Right kidney (tissue), 1 donor: ENCODE measurements at regions not wholly inside any gene's neighbourhood (a gene's known extent, or its start where the extent isn't known, plus 50 kb on each side); places are given as distances from the start of the nearest gene placed in this dataset.
A peak's percentile ranks its signal among the peaks of the same experiment; 100 is the strongest.

ENCODE experiments used
- DNase-seq: peaks from one replicate; pipeline ENCODE4 v3.0.0-alpha.2; 2016

DNA sequence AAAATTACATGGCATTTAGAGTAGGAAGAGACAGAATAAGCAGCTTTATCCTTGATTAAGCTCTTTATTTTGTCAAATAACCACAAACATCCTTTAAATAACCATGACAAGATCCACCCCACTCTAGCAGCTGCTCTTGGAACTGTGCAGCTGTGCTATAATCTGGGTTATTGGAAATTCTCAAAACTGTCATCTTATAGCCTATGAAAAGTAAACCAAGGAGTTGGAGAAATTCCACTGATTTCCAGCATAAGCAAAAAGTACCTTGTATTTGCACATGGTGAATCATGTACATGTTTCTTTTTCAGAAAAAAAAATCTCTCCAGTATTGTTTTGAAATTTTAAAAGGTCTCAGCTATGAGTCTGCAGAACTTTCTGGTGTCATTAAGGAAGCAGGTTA, 88.8 kb upstream of the ABI3BP start:
- DNase-seq = no peak

- no peak for DNase-seq
These were observed 88.2 kb upstream of the ABI3BP start for GRCh38 chr3:101081446-101081845.

DNA sequence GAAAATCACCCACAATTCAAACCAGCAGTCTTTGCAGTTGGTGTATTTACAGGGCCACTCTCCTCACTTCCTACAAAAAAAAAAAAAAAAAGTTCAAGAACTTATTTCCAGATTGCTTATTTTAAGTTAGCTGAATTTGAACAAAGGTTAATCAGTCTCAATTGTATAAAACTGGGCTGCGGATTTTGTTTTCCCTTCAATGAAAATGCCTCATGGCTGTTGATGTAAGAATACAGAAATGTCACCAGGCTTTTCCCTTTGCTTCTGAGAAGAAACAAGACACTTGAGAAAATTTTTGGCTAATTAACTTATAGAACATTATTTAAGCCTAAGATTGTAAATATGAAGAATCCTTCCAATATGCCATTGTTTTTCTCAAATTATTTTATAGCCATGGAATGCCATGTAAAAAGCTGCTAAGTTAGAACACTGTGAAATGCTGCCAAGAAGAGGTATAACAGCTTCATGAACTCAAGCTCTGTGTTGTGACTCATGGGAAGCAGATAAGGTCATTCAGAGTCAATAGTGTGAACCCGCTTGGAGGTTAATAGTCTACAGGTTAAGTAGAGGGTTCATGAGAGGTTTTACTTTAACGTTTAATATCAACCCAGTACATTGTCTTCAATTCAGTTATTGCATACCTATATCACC, 84.3 kb upstream of the ABI3BP start:
- no peak for DNase-seq

DNA sequence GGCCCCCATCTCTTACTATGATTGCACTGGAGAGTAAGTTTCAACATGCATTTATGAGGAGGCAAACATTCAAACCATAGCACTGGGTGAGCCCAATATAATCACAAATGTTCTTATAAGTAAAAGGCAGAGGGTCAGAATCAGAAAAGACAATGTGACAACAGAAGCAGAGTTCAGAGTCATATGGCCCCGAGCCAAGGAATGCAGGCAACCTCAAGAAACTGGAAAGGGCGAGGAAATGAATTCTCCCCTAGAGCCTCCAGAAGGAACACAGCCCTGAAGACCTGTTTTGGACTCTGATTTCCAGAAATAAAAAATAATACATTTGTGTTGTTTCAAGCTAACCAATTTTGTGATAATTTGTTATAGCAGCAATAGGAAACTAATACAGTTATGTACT, 81.3 kb upstream of the ABI3BP start:
- no peak for DNase-seq

DNA sequence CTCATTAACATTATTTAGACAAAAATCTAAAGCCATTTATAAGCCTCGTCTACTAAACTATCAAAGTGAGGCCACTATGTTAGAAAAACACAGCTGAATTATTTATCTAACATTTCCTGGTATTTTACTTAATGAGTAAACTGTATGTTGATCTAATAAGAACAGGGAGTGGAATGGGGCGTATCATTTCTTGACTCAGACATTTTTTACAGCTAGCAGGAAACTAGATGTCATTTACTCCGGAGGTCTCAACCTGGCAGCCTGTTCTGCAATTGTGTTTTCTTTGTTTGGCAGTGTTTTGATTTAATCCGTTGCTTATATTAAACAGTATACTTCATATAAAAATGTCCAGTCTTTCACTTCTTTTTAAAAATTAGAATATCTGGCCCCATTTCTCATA, 79.1 kb upstream of the ABI3BP start:
- DNase-seq = no peak

GRCh38 chr3:101070799-101071121, 77.5 kb upstream of the ABI3BP start:
- no peak for DNase-seq

- DNase-seq = peak; percentile 7
These were observed 76.9 kb upstream of the ABI3BP start for GRCh38 chr3:101069901-101070798.

GRCh38 chr3:101068876-101069606, 75.8 kb upstream of the ABI3BP start:
- no peak for DNase-seq

GRCh38 chr3:101066711-101067129, 73.5 kb upstream of the ABI3BP start:
- no peak for DNase-seq

DNA sequence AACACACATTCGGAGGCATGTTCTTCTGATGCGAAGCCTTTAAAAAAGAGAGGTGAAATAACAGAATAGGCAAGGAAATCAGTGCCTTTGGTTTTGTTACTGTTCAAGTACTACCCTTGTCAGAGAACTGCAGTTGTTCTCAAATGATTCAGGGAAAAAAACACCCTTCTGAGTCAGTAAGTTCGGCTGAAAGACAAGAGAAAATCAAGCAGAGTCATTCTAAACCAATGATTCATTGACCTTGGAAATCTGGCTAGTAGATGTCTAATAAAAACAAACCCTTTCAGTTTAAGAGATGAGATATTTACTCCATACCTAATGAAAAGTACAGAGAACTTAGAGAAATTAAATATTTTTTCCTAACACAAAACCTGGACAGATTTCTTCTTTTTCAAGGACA, 72.7 kb upstream of the ABI3BP start:
- DNase-seq = no peak

DNA sequence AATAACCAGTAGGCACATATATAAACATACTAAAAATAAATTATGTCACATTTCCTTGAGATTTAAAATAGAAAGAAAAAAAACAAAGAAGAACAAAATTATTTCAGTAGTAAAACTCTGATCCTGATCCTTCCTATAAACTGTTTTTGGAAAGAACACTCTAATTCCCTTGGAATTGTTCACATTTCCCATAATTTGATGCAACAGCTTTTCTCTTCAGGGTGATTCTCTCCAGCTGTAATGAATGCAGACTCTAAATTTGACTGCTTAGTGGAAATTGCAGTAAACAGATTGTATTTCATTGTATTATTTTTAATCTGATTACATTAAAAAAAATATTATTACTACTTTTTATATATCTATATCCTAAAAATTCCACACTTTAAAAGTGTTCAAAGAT, 70.2 kb upstream of the ABI3BP start:
- no peak for DNase-seq

DNA sequence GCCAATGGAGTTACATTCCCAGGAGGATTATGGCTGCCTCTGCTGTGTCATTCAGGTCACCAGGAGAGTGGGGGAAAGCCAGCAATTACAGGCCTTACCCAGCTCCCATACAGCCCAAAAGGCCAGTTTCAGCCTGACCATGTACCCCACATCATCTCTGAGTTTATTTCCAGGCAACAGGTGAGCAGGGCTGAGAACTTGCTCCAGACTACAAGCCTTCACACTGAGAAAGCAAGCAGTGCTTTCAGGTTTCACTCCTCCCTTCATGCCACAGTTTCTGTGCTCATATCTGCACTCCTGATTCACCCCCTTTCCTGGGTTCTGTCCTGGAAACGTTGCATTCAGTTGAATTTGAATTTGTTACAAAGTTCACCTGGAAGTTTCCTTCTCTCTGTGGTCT, 68.1 kb upstream of the ABI3BP start:
- no peak for DNase-seq

DNA sequence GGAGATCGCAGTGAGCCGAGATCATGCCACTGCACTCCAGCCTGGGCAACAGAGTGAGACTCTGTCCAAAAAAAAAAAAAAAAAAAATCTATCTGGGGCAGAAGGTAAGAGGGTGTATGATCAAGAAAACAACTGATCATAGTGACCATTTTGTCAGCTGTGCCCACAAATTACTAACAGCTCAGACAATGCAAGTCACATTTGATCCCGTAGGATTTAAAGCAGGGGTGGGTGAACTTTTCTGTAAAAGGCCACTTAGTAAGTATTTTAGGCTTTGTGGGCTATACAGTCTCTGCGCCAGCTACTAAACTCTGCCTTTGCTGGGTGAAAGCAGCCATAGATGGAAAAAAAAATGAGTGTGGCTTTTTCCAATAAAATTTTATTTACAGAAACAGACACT, 57.6 kb upstream of the ABI3BP start:
- DNase-seq = no peak

DNA sequence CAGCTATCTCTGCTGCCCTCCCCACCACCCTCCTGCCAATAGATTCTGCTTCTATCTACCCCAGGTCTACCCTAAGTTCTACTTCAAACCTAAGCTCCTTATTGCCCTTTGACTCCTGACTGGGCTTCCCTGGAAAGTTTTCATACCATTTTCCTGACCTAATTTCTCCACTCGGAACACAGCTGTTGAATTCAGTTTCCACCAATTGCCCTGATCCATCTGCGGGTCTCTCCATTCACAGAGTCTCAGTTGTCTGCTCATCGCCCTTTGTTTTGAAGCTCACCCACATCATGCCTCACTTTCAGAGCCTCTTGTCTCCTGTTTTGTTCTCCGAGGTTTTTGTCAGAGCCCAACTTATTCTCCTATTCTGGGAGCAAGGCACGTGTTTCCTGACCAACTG, 56.8 kb upstream of the ABI3BP start:
- DNase-seq = no peak

- no peak for DNase-seq
These were observed 56.3 kb upstream of the ABI3BP start for GRCh38 chr3:101049532-101049931.

GRCh38 chr3:101043687-101044078, 50.5 kb upstream of the ABI3BP start:
- DNase-seq = no peak

DNA sequence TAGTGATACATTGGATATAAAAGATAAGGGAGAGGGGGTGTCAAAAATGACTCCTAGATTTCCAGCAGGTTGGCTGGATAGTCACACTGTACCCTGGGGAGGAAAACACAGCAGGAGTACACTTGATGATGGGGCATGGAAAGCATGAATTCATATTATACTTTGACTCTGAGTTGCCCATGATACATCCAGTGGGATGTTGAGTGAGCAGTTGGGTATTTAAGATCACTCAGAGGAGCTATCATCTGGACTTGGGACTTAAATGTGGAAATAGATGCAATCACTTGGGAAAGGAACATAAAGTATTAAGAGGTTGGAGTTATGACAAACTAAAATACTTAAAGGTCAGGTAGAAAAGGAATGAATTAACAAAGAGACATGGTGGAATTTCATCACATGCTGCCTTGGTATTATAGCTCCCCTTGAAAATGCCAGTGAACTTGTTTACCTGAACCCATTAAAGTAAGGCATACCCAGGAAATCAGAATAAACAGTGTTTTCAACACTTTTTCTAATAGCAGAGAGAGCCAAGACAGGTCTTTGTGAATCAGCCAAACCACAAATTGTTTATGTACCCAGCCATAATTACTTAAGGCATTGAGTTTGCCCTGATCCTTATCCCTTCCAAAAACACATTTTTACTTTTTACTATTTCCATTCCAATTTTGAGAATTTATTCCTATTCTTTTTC, 49.9 kb upstream of the ABI3BP start:
- no peak for DNase-seq
